HG02970 (cell line): ENCODE measurements at regions not wholly inside any gene's neighbourhood (a gene's known extent, or its start where the extent isn't known, plus 50 kb on each side); places are given as distances from the start of the nearest gene placed in this dataset.
A peak's percentile ranks its signal among the peaks of the same experiment; 100 is the strongest.
"Not testable (repeated sequence)": the region's sequence is repeated elsewhere in the genome, so short reads cannot be mapped to it uniquely, and the experiment has no call there.

Source experiments
- ATAC-seq: cut with Tn5 transposase; IDR thresholded peaks from one replicate; pipeline ENCODE4 v1.9.1; 2021; ENCODE audit warnings: mild to moderate bottlenecking, moderate library complexity, moderate number of reproducible peaks; ENCODE audit not compliant: unreplicated experiment, low FRiP score

DNA sequence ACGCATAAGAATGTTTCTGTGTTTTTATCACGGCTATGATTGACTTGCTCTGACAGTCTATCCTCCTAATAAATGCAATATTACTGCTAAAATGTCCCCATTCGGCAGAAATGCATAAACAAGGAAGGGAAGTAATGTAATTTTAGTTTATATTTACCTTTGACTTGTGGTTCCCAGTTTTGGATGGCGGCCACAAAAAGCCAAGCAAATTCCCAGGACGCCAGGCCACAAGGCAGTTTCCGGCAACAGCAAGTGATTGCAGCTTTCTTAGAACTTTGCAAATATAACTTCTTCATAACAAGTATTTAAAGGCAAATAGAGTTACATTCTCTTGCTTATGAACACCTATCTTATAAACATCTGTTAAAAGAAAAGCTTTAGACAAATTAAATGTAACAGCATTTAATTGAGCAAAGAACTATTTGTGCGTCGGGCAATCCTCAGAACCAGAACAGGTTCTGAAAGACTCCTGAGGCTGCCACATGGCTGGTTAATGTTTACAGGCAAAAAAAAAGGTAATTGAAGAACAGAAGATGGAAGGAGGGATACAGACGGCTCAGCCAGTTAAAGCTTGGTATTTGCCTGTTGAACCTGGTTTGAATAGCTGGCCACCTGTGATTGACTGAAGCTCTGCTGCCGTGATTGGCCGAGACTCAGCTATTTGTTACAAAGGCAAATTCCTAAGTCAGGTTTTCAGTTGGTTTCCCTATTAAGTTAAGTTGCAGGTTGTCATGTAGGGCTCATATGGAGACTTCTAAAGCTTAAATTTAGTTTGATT is 80.8 kb downstream of the C21orf91 start:
- ATAC-seq: no peak

GRCh38 chr21:17736072-17736471 is 83.1 kb downstream of the C21orf91 start:
- ATAC-seq: no peak

DNA sequence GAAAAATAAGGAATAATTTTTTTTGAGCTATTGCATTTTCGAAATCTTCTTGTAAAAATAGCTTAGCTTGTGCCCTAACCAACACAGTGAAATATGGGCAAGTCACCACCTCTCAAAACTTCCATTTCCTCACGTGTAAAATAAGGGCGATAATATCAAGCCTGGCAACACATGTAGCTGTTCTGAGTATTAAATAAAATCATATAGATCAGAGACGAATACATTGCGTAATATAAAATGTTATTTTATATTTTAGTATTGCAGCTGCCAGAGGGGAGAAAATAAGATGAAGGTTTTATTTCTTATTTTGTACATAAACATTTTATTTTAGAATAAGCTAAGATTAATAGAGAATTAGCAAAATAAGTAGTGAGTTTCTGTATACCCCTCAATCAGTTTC is 85.9 kb downstream of the C21orf91 start:
- ATAC-seq: no peak

GRCh38 chr21:17732306-17732705 is 86.8 kb downstream of the C21orf91 start:
- no peak for ATAC-seq

DNA sequence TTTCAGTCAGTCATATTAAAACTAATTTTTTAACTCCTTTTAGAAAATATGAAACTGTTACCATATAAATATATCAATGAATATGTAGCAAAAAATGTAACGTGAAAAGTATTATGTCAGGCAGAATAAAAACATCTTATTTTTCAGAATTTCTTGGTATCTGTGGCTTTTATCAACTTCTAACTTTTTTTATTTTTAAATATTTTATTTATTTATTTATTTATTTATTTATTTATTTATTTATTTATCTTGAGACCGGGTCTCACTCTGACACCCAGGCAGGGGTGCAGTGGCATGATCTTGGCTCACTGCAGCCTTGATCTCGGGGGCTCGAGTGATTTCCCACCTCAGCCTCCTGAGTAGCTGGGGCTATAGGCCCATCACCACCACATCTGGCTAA is 87.6 kb downstream of the C21orf91 start:
- ATAC-seq: no peak

- ATAC-seq: no peak
Measured at GRCh38 chr21:17730782-17731181, 88.4 kb downstream of the C21orf91 start.

GRCh38 chr21:17729455-17729854 is 89.7 kb downstream of the C21orf91 start:
- ATAC-seq: no peak

DNA sequence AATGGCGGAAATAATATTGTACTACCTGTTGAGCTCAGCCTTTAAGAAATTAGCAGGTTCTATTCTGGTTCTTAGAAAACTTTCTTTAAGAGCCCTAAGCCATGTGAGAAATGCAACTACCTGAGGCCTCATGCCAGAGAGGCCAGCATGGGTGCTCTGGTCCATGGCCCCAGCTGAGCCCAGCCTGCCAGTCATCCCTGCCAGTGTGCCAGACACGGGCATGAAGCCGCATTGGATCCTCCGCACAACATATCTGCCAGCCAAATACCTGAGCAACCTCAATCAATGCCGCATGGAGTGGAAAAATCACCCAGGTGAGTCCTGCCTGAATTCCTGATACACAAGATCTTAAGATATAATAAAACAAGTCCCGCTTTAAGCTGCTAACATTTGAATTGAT is 91.8 kb downstream of the C21orf91 start:
- ATAC-seq: no peak

- ATAC-seq: no peak
Measured at GRCh38 chr21:17726047-17726829, 92.9 kb downstream of the C21orf91 start.

- ATAC-seq: no peak
Measured at GRCh38 chr21:17725339-17725738, 93.8 kb downstream of the C21orf91 start.

GRCh38 chr21:17712887-17713286 is 100.2 kb upstream of the BTG3 start:
- ATAC-seq: no peak

- ATAC-seq: no peak
Measured at GRCh38 chr21:17711896-17712295, 99.2 kb upstream of the BTG3 start.

- ATAC-seq: peak; percentile 97
Measured at GRCh38 chr21:17709266-17709611, 96.5 kb upstream of the BTG3 start.

DNA sequence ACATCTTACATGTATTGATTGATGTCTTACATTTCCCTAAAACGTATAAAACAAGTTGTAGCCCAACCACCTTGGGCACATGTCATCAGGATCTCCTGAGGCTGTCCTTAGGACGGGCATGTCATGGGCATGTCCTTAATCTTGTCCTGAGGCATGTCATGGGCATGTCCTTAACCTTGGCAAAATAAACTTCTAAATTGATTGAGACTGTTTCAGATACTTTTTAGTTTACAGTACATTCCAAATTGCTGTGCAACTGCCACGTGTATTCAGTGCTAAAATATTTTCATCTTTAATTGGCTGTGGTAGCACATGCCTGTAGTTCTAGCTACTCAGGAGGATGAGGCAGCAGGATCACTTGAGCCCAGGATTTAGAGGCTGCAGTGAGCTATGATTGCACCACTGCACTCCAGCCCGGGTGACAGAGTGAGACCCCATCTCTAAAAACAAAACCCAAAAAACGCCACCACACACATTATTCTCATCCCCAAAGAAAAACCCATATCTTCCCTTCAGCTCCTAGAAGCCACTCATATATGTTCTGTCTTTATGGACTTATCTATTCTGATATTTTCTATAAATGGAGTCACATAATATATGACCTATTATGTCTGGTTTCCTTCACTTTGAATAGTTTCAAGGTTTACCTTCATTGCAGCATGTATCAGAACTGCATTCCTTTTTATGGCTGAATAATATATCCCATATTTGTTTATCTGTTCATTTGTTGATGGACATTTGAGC is 96.0 kb upstream of the BTG3 start:
- ATAC-seq: peak; percentile 53

DNA sequence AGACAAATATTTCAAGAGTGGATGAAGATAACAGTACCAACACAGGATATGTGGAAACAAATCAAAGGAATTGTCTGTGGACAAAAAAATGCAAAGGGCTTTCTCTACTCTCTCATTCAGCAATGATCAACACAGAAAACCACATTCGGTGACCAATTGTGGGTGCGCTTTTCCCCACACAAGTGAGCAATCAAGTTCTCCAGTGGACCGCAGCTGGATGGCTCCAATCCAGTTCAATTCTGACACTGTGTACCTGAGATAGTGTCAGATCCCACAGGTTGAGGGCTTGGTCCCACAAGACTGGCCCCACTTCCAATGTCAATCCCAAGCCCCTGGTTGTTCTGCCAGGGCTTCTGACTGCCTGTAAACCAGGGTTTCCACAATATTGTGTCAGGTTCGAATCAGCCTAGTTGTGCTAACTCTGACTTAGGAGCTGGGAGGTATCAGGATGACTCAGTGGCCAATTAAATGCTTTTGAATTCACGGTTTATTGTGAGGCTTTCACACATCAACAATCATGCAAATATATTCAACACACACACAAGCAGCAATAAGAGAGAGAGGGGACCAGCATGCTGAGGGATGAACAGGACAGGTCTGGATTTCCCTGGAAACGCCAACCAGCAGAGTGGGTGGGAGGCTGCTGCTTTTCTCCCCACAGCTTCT is 87.0 kb upstream of the BTG3 start:
- ATAC-seq: no peak

DNA sequence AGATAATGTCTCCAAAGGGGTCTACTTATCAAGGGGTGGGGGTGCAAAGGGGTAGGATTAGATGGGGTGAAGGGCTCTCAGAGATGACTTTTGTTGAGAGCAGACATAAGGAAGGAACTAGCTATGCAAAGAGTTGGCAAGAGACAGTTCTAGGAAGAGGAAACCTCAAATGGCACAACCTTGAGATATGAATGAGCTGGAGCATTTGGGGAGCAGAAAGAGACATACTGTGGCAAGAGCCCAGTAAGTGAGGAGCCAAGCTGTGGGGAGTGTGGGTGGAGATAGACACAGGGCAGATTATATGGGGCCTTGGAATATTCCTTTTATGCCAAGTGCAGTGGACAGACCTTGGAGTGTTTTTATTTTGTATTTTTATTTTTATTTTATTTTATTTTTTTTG is 84.8 kb upstream of the BTG3 start:
- no peak for ATAC-seq

GRCh38 chr21:17694416-17694815 is 81.7 kb upstream of the BTG3 start:
- ATAC-seq: not testable (repeated sequence)

- ATAC-seq: no peak
Measured at GRCh38 chr21:17693801-17694200, 81.1 kb upstream of the BTG3 start.

- no peak for ATAC-seq
Measured at GRCh38 chr21:17690078-17690494, 77.4 kb upstream of the BTG3 start.

DNA sequence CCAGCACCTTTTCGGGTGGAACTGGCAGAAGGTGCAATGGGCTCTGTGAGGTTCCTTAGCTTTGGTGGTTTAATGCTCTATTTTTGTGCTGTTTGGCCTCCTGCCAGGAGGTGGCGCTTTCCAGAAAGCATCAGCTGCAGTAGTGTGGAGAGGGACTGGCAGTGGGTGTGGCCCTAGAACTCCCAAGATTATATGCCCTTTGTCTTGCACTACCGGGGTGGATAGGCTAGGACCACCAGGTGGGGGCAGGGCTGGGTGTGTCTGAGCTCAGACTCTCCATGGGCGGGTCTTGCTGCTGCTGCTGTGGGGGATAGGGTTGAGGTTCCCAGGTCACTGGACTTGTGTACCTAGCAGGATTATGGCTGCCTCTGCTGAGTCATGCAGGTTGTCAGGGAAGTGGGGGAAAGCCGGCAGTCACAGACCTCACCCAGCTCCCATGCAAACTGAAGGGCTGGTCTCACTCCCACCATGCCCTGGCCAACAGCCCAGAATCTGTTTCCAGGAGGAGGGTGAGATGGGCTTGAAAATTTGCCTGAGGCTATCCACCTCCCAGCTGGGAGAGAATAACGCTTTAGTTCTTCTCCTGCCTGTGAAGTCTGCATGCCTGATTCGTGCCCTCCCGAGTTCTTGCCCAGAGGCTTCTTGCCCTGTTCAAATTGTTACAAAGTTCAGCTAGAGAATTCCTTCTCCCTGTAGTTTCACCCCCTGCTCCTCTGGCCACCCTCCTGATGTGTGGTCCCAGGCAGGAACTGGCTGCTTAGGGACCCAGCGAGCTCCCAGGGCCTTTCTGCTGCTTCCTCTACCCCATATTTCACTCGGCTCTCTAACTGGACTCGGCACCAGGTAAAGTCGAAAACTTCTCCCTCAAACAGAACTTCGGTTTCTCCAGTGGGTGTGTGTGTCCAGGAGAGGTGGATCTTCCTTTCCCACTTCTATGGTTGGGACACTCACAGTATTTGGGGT is 76.5 kb upstream of the BTG3 start:
- no peak for ATAC-seq
